ENCODE measurements at regions not wholly inside any gene's neighbourhood (a gene's known extent, or its start where the extent isn't known, plus 50 kb on each side); places are given as distances from the start of the nearest gene placed in this dataset.

DNA sequence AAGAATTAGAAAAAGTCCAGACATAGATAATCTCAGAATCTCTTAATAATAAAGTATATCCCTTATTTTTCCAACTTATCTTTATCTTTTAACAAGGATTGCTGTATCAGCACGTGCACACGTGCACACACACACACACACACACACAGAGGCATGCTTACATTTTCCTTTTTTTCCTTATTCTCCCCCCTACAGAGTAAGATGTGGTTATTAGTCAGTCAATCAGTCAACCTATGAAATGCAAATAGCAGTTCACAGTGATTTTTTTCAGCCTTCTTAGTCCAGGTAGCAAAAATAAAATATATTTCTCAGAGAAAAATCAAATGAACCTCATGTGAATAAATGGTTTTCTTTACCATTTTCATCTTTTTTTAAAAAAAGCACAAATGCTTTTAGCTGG, 506.2 kb upstream of the SLC39A10 start:
- DNase-seq (ENCODE audit: low spot score): no peak
- H3K36me3 ChIP-seq (ENCODE audit: insufficient read depth, low read length): no peaks in the 10 kb centered on the region
- no peaks in the 10 kb centered on the region for H3K4me1 ChIP-seq (ENCODE audit: insufficient read depth, low read length, poor library complexity, severe bottlenecking)
- H3K79me2 ChIP-seq (ENCODE audit: insufficient read depth, low read depth, low read length): no peaks in the 10 kb centered on the region
- ChIA-PET POLR2A (interaction anchor here (0.6 kb wide), 1 partner anchor 27 kb away, joined by 3 read pairs; no protein-coding TSS in a partner anchor), CTCF (ENCODE audit: unreplicated experiment) (no interaction called here)
- TF ChIP-seq EZH2phosphoT487 (IDR thresholded peaks at IDR 0.05; ENCODE audit: borderline replicate concordance, low read depth, low read length): no peak
- TF ChIP-seq, protein P1, sequence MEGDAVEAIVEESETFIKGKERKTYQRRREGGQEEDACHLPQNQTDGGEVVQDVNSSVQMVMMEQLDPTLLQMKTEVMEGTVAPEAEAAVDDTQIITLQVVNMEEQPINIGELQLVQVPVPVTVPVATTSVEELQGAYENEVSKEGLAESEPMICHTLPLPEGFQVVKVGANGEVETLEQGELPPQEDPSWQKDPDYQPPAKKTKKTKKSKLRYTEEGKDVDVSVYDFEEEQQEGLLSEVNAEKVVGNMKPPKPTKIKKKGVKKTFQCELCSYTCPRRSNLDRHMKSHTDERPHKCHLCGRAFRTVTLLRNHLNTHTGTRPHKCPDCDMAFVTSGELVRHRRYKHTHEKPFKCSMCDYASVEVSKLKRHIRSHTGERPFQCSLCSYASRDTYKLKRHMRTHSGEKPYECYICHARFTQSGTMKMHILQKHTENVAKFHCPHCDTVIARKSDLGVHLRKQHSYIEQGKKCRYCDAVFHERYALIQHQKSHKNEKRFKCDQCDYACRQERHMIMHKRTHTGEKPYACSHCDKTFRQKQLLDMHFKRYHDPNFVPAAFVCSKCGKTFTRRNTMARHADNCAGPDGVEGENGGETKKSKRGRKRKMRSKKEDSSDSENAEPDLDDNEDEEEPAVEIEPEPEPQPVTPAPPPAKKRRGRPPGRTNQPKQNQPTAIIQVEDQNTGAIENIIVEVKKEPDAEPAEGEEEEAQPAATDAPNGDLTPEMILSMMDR (conservative IDR thresholded peaks at IDR 0.05; ENCODE audit: low read length): no peak
- no peaks in the 10 kb centered on the region for H4K20me1 ChIP-seq (ENCODE audit: insufficient read depth, low read length)
- no TSS peak for BruUV-seq (replicated peaks)
- H3K9me2 ChIP-seq (ENCODE audit: insufficient read depth, low read length): no peaks in the 10 kb centered on the region
- no peak overlapping the region for H2AFZ ChIP-seq (ENCODE audit: low read length)
- H3K9me3 ChIP-seq (ENCODE audit: low read length): no peaks in the 10 kb centered on the region
- H3K4me3 ChIP-seq (ENCODE audit: low read depth, low read length, poor library complexity, severe bottlenecking): no peak overlapping the region
- H3K4me2 ChIP-seq (ENCODE audit: low read length): no peak overlapping the region
- intact Hi-C loops (cut with micrococcal nuclease; ENCODE audit: unreplicated experiment): no loop called here
- no peak overlapping the region for H3K27ac ChIP-seq (ENCODE audit: low read depth, low read length, poor library complexity, severe bottlenecking)

DNA sequence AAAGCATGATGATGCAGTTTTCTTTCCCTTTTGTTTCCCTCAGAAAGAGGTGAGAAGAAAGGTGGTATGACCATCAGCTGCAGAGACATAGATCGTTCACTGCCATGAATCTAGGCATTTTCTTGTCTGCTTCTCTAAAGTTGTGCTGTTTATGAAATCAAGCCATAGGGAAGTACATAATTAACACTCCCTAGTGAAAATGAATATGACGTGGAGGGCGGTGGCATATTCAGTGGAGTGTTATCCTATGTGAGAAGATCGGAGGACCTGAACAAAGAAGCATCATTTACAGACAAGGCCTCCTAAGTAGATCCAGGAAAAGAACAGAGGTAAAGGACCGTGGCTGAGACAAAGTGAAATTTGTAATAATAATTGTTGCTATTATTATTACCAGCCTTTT, 509.0 kb upstream of the SLC39A10 start:
- no peaks in the 10 kb centered on the region for H3K4me1 ChIP-seq (ENCODE audit: insufficient read depth, low read length, poor library complexity, severe bottlenecking)
- no peak for TF ChIP-seq EZH2phosphoT487 (IDR thresholded peaks at IDR 0.05; ENCODE audit: borderline replicate concordance, low read depth, low read length)
- TF ChIP-seq, protein P1 (conservative IDR thresholded peaks at IDR 0.05; ENCODE audit: low read length): no peak
- H3K9me3 ChIP-seq (ENCODE audit: low read length): no peaks in the 10 kb centered on the region
- CTCF ChIA-PET (ENCODE audit: unreplicated experiment): no interaction called here
- no peaks in the 10 kb centered on the region for H3K9me2 ChIP-seq (ENCODE audit: insufficient read depth, low read length)
- H4K20me1 ChIP-seq (ENCODE audit: insufficient read depth, low read length): no peaks in the 10 kb centered on the region
- H3K27ac ChIP-seq (ENCODE audit: low read depth, low read length, poor library complexity, severe bottlenecking): no peak overlapping the region
- H3K4me3 ChIP-seq (ENCODE audit: low read depth, low read length, poor library complexity, severe bottlenecking): no peak overlapping the region
- no peaks in the 10 kb centered on the region for H3K36me3 ChIP-seq (ENCODE audit: insufficient read depth, low read length)
- H2AFZ ChIP-seq (ENCODE audit: low read length): no peak overlapping the region
- H3K79me2 ChIP-seq (ENCODE audit: insufficient read depth, low read depth, low read length): no peaks in the 10 kb centered on the region
- DNase-seq (ENCODE audit: low spot score): no peak
- intact Hi-C loops (cut with micrococcal nuclease; ENCODE audit: unreplicated experiment): no loop called here
- POLR2A ChIA-PET: no interaction called here
- no peak overlapping the region for H3K4me2 ChIP-seq (ENCODE audit: low read length)
- BruUV-seq (replicated peaks): no TSS peak

DNA sequence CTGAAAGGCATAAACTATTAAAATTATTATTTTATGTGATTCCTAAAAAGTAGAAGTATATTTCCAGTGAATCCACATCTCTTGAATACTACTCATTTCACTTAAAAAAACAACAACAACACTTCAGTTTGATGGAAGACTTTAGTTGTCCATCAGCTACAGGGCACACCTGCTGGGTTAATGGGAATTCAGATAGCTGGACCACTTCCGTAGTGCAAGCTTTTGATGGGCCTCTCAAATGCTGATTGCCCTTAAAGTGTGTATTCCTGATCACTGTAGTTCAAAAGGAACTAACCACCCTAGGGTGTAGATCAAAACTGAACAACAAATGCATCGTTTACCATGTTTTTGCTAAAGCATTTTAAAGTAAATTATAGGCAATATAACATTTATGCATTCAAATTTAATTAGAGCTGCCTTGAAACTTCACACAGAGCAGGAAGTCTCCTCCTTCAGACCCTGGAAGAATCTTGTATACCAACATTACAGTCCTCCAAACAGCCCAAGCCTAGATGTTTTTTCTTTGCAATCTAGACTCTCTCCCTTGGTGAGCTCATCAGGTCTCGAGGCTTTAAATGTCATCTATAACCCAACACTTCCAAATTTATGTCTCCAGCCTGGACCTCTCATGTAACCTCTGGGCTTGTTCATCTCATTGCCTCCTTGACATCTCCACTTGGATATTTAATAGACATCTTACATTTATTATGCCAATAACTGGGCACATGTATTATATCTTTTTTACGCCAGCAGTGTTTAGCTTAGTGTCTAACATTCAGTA, 510.1 kb upstream of the SLC39A10 start:
- H4K20me1 ChIP-seq (ENCODE audit: insufficient read depth, low read length): no peaks in the 10 kb centered on the region
- no peaks in the 10 kb centered on the region for H3K4me1 ChIP-seq (ENCODE audit: insufficient read depth, low read length, poor library complexity, severe bottlenecking)
- no peaks in the 10 kb centered on the region for H3K9me2 ChIP-seq (ENCODE audit: insufficient read depth, low read length)
- TF ChIP-seq EZH2phosphoT487 (IDR thresholded peaks at IDR 0.05; ENCODE audit: borderline replicate concordance, low read depth, low read length): no peak
- TF ChIP-seq, protein P1 (conservative IDR thresholded peaks at IDR 0.05; ENCODE audit: low read length): no peak
- H3K9me3 ChIP-seq (ENCODE audit: low read length): no peaks in the 10 kb centered on the region
- intact Hi-C loops (cut with micrococcal nuclease; ENCODE audit: unreplicated experiment): no loop called here
- no peak overlapping the region for H3K27ac ChIP-seq (ENCODE audit: low read depth, low read length, poor library complexity, severe bottlenecking)
- ChIA-PET POLR2A (no interaction called here), CTCF (ENCODE audit: unreplicated experiment) (no interaction called here)
- no peak for DNase-seq (ENCODE audit: low spot score)
- H2AFZ ChIP-seq (ENCODE audit: low read length): no peak overlapping the region
- no TSS peak for BruUV-seq (replicated peaks)
- H3K36me3 ChIP-seq (ENCODE audit: insufficient read depth, low read length): no peaks in the 10 kb centered on the region
- H3K4me3 ChIP-seq (ENCODE audit: low read depth, low read length, poor library complexity, severe bottlenecking): no peak overlapping the region
- no peaks in the 10 kb centered on the region for H3K79me2 ChIP-seq (ENCODE audit: insufficient read depth, low read depth, low read length)
- H3K4me2 ChIP-seq (ENCODE audit: low read length): no peak overlapping the region
